Left ventricle myocardium inferior (tissue), 1 donor: ENCODE measurements at regions not wholly inside any gene's neighbourhood (a gene's known extent, or its start where the extent isn't known, plus 50 kb on each side); places are given as distances from the start of the nearest gene placed in this dataset.

Source experiments
- DNase-seq: peaks from one replicate; pipeline ENCODE4 v3.0.0-alpha.2; 2020
- H3K27ac ChIP-seq: fragments of 200-600 bp; replicated peaks from 2 replicates; pipeline ENCODE4 v1.8.0; 2021
- H3K27me3 ChIP-seq: fragments of 200-600 bp; 2 replicates; pipeline ENCODE4 v1.8.0; 2021; ENCODE audit warnings: low read depth
- H3K36me3 ChIP-seq: fragments of 200-600 bp; 2 replicates; pipeline ENCODE4 v1.8.0; 2021
- H3K4me1 ChIP-seq: fragments of 200-600 bp; 2 replicates; pipeline ENCODE4 v1.8.0; 2021
- H3K4me3 ChIP-seq: fragments of 200-600 bp; 2 replicates; pipeline ENCODE4 v1.8.0; 2021; ENCODE audit warnings: mild to moderate bottlenecking, moderate library complexity
- H3K9me3 ChIP-seq: fragments of 200-600 bp; replicated peaks from 2 replicates; pipeline ENCODE4 v1.8.0; 2021
- intact Hi-C: fragments of 100-400 bp; cut with micrococcal nuclease; formaldehyde crosslinking; loops from one replicate; pipeline ENCODE4 v1.11.0; 2022
- TF ChIP-seq, protein P1 (sequence below): fragments of 200-600 bp; IDR thresholded peaks from 2 replicates; pipeline ENCODE4 v1.8.0; 2021; ENCODE audit warnings: antibody characterized with exemption, mild to moderate bottlenecking, borderline replicate concordance
- donor health status: DM: no; HTN: yes; CAD: no; lungs with severe emphysema.

DNA sequence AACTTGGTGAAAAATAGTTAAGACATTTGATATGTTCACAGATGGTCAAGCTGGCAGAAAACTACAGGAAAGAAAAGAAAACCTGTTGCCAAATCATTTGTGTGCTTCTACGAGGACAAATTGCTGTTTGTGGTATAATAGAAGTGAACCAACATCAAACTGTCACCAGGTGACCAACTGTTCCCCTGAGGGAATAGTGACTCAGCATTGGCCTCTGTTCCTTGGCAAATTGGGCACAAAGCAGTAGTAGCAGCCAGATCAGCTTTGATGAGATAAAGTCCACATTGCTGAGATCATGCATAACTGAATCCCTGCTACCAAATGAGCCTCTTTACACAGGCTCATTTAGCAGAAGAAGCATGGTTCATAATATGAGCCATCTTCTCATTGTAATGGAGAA, 103.5 kb downstream of the POSTN start:
- Histone ChIP-seq H3K4me1 (peaks cover 11% of the 10 kb centered on the region), H3K36me3 (no peaks in the 10 kb centered on the region), H3K4me3 (no peak overlapping the region), H3K27ac (no peak overlapping the region), H3K27me3 (no peaks in the 10 kb centered on the region), H3K9me3 (no peaks in the 10 kb centered on the region)
- TF ChIP-seq, protein P1, sequence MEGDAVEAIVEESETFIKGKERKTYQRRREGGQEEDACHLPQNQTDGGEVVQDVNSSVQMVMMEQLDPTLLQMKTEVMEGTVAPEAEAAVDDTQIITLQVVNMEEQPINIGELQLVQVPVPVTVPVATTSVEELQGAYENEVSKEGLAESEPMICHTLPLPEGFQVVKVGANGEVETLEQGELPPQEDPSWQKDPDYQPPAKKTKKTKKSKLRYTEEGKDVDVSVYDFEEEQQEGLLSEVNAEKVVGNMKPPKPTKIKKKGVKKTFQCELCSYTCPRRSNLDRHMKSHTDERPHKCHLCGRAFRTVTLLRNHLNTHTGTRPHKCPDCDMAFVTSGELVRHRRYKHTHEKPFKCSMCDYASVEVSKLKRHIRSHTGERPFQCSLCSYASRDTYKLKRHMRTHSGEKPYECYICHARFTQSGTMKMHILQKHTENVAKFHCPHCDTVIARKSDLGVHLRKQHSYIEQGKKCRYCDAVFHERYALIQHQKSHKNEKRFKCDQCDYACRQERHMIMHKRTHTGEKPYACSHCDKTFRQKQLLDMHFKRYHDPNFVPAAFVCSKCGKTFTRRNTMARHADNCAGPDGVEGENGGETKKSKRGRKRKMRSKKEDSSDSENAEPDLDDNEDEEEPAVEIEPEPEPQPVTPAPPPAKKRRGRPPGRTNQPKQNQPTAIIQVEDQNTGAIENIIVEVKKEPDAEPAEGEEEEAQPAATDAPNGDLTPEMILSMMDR = no peak
- intact Hi-C loops = no loop called here
- DNase-seq = no peak

DNA sequence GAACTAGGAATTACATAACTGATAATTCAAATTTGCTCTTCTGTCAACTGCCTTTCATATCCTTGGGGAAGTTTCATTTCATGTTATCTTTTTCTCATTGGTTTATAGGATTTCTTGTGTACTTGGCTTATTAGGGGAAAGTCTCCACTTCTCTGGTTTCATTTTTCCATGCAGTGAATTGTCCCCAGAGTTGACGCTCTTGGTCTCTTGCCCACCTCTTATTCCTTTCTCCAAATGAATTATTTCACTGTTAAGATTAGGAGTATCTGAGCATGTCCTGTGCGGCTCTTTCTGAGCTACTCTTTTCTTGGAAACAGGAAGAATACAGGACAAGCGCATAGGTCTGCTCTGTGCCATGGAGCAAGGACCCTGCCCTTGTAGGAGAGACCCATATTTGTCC, 104.8 kb downstream of the POSTN start:
- no peaks in the 10 kb centered on the region for H3K9me3 ChIP-seq
- no peaks in the 10 kb centered on the region for H3K27me3 ChIP-seq
- no peaks in the 10 kb centered on the region for H3K36me3 ChIP-seq
- no peak overlapping the region for H3K27ac ChIP-seq
- TF ChIP-seq, protein P1 = no peak
- no peak for DNase-seq
- H3K4me1 ChIP-seq = peaks cover 11% of the 10 kb centered on the region
- intact Hi-C loops = no loop called here
- no peak overlapping the region for H3K4me3 ChIP-seq

DNA sequence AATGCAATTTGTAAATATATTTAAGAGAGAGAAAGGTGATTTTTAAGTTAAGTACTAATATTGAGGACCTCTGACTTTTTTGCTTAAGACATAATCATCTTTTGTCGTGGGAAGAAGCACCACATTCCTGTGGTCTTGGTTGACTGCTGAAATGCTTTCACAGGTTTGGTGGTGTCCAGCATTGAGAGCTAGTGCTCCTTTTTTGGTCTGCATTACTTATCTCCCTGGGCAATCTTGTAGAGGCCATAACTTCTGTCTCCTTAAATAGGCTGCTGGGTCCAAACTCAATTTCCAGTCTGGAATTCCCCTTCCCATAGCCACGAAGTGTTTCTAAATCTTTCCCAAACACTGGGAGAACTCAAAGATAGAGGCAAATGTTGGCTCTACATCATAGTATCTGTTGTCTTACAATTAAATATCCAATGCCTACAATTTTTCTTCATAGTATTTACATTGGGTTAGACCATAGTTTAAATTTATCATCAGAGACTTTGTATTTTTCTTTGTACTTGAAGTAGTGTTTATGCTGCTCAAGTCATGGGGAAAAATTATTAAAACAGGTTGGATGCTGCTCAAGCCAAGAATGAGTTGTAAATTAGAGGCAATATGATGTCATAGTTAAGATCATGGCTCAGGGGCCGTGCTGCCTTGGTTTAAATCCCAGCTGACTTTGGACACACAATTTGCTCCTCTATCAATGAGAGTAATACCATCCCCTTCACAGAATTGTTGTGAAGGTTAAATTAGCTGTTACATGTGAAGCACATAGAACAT, 105.6 kb downstream of the POSTN start:
- DNase-seq = no peak
- H3K4me3 ChIP-seq = no peak overlapping the region
- H3K9me3 ChIP-seq = no peaks in the 10 kb centered on the region
- H3K27me3 ChIP-seq = no peaks in the 10 kb centered on the region
- H3K36me3 ChIP-seq = no peaks in the 10 kb centered on the region
- TF ChIP-seq, protein P1 = no peak
- intact Hi-C loops = no loop called here
- peaks cover 11% of the 10 kb centered on the region for H3K4me1 ChIP-seq
- H3K27ac ChIP-seq = no peak overlapping the region

DNA sequence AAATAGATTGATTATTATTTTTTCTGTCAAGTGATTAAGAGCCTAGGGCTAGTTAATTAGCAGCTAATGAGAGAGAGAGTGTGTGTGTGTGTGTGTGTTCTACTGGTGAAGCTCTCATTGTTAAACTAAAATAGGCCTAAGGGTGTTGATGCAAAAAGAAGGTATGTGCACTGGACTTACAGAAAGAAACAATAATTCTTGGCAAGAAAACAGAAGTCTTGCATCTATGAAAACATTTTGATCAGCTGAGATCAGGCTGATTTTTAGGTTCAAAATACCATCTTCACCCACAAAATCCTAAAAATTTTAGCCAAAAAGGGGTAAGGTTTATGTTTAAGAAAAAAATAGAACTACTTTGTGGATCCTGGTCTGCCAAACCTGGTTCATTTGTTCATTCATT, 106.5 kb downstream of the POSTN start:
- H3K4me1 ChIP-seq = peaks cover 11% of the 10 kb centered on the region
- H3K27me3 ChIP-seq = no peaks in the 10 kb centered on the region
- no peak for DNase-seq
- no peaks in the 10 kb centered on the region for H3K9me3 ChIP-seq
- H3K4me3 ChIP-seq = no peak overlapping the region
- no peak overlapping the region for H3K27ac ChIP-seq
- intact Hi-C loops = no loop called here
- TF ChIP-seq, protein P1 = no peak
- H3K36me3 ChIP-seq = no peaks in the 10 kb centered on the region

DNA sequence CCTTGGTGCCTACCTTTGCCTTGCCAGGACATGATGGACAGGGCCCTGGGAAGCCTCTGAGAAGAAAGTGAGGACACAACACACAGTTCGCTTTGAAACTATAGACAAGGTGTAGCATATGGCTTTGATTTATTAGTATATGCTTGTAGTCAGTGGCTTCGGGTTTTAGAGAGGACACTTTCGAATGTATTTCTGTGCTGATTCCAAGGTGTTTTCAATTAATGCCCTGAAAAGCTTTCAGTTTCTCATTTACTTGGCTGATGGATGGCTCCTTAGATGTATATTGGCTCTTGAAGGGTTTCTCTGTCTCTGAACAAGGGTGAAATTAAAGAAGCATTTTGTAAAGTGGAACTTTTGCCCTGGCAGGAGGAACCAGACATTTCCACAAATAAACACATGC, 106.9 kb downstream of the POSTN start:
- peaks cover 11% of the 10 kb centered on the region for H3K4me1 ChIP-seq
- TF ChIP-seq, protein P1 = no peak
- intact Hi-C loops = no loop called here
- DNase-seq = no peak
- no peak overlapping the region for H3K4me3 ChIP-seq
- no peaks in the 10 kb centered on the region for H3K9me3 ChIP-seq
- no peaks in the 10 kb centered on the region for H3K27me3 ChIP-seq
- no peak overlapping the region for H3K27ac ChIP-seq
- H3K36me3 ChIP-seq = no peaks in the 10 kb centered on the region
